Coronary artery (tissue), 2 donors: ENCODE measurements at regions not wholly inside any gene's neighbourhood (a gene's known extent, or its start where the extent isn't known, plus 50 kb on each side); places are given as distances from the start of the nearest gene placed in this dataset.

ENCODE experiments used
- DNase-seq: peaks from one replicate; pipeline ENCODE4 v3.0.0-alpha.2; 2017; ENCODE audit warnings: low spot score
- H3K27ac ChIP-seq, 2 donors: fragments of 200-600 bp; sonication (generic); one replicate each; pipeline ENCODE4 v1.5.1; 2016 to 2019
- H3K4me3 ChIP-seq: fragments of 200-600 bp; sonication (generic); 2 replicates; pipeline ENCODE4 v1.5.1; 2016; ENCODE audit warnings: mild to moderate bottlenecking, moderate library complexity
- TF ChIP-seq, protein P1 (sequence below): fragments of 200-600 bp; sonication (generic); IDR thresholded peaks from one replicate; pipeline ENCODE4 v1.5.1; 2019; ENCODE audit warnings: antibody characterized with exemption

DNA sequence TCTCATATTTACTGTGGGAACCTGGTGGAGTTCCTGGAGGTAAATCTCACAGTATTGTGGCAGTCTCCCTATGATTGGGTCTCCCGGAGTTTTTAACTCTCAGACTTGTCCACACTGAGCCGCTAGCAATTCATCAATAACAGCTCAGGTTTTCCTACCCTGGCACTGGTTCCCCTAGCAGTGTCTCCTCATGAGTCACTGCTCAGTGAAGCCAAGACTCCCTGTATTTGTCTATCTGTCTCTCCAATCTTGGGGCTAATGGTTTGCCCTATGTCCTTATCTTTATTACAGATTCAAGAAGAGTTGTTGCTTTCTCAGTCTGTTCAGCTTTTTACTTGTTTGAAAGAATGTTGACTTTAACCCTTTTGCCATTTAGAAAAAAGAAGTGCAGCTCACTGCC lies 176.7 kb upstream of the FGF10 start:
- TF ChIP-seq, protein P1, sequence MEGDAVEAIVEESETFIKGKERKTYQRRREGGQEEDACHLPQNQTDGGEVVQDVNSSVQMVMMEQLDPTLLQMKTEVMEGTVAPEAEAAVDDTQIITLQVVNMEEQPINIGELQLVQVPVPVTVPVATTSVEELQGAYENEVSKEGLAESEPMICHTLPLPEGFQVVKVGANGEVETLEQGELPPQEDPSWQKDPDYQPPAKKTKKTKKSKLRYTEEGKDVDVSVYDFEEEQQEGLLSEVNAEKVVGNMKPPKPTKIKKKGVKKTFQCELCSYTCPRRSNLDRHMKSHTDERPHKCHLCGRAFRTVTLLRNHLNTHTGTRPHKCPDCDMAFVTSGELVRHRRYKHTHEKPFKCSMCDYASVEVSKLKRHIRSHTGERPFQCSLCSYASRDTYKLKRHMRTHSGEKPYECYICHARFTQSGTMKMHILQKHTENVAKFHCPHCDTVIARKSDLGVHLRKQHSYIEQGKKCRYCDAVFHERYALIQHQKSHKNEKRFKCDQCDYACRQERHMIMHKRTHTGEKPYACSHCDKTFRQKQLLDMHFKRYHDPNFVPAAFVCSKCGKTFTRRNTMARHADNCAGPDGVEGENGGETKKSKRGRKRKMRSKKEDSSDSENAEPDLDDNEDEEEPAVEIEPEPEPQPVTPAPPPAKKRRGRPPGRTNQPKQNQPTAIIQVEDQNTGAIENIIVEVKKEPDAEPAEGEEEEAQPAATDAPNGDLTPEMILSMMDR = no peak
- Histone ChIP-seq H3K27ac (no peak overlapping the region), H3K4me3 (no peak overlapping the region)
- no peak for DNase-seq

- DNase-seq = no peak
- no peak overlapping the region for H3K4me3 ChIP-seq
- no peak overlapping the region for H3K27ac ChIP-seq
- TF ChIP-seq, protein P1 = no peak
Observed at GRCh38 chr5:44565360-44565759, 176.1 kb upstream of the FGF10 start.

GRCh38 chr5:44546286-44546685 lies 157.1 kb upstream of the FGF10 start:
- no peak for DNase-seq
- TF ChIP-seq, protein P1 = no peak
- Histone ChIP-seq H3K27ac (no peak overlapping the region), H3K4me3 (no peak overlapping the region)

DNA sequence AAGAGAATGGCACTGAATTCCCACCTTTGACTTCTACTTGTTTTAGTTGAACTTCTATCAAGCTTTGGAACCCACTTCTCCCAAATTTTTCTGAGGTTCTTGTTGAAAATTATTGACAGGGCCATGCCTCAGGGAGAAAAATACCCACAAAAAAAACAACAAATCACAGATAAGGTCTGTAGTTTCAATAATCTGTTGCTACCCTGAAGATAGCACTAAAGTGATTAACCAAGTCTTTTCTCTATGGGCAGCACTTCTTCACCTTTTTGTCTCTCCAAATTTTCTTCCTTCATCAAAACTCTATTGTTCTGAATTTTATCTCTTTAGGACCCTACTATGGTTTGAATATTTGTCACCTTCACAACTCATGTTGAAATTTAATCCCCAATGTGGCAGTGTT lies 154.3 kb upstream of the FGF10 start:
- Histone ChIP-seq H3K4me3 (no peak overlapping the region), H3K27ac (no peak overlapping the region)
- DNase-seq = no peak
- TF ChIP-seq, protein P1 = no peak

DNA sequence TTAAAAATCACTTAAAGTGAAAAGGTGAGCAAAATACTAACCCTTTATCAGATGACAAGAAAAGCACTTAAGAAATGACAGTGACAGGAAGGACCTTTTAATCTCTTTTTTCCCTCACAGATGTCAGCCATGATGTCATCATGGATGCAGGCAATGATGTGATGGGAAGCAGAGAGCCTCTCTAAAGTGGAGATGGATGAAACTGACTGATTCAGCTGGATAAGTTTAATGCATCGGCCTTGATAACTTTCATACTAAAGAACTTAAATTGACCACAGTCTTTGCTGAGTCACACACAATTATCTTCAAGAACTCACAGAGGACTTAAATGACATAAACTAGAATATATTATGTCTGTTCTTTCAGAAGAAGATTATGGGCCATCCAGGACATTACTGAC lies 153.2 kb upstream of the FGF10 start:
- TF ChIP-seq, protein P1 = no peak
- DNase-seq = no peak
- H3K4me3 ChIP-seq = no peak overlapping the region
- no peak overlapping the region for H3K27ac ChIP-seq

DNA sequence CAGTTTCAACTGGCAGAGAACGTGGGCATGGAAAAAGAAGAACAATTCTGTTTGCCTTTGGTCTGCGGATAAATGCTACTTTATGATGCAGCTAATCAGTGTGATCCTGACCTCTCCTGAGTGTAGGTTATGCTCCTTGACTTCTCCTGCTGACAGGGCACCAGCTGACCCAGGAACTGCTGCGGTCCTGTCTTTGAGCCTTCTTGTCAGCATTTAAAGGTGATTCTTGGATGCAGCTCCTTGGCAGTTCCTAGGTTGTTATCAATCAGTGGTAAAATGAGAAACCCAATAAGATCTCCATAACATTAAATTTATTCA lies 150.3 kb upstream of the FGF10 start:
- H3K4me3 ChIP-seq = no peak overlapping the region

GRCh38 chr5:44538797-44539601 lies 149.8 kb upstream of the FGF10 start:
- peak overlapping the region in 1 of 2 donors; percentile 16 for H3K27ac ChIP-seq

More for the DNA sequence above, 150.3 kb upstream of the FGF10 start:
- no peak overlapping the region for H3K27ac ChIP-seq
- TF ChIP-seq, protein P1 = no peak
- no peak for DNase-seq

More at GRCh38 chr5:44538797-44539601, 149.8 kb upstream of the FGF10 start:
- H3K4me3 ChIP-seq = no peak overlapping the region
- TF ChIP-seq, protein P1 = no peak
- no peak for DNase-seq
